DMS53 (cell line): ENCODE measurements at regions not wholly inside any gene's neighbourhood (a gene's known extent, or its start where the extent isn't known, plus 50 kb on each side); places are given as distances from the start of the nearest gene placed in this dataset.
"Not testable (repeated sequence)": the region's sequence is repeated elsewhere in the genome, so short reads cannot be mapped to it uniquely, and the experiment has no call there.

Source experiments
- DNase-seq: peaks from one replicate; lab custom pipeline; 2025; lab: John Stamatoyannopoulos, UW

DNA sequence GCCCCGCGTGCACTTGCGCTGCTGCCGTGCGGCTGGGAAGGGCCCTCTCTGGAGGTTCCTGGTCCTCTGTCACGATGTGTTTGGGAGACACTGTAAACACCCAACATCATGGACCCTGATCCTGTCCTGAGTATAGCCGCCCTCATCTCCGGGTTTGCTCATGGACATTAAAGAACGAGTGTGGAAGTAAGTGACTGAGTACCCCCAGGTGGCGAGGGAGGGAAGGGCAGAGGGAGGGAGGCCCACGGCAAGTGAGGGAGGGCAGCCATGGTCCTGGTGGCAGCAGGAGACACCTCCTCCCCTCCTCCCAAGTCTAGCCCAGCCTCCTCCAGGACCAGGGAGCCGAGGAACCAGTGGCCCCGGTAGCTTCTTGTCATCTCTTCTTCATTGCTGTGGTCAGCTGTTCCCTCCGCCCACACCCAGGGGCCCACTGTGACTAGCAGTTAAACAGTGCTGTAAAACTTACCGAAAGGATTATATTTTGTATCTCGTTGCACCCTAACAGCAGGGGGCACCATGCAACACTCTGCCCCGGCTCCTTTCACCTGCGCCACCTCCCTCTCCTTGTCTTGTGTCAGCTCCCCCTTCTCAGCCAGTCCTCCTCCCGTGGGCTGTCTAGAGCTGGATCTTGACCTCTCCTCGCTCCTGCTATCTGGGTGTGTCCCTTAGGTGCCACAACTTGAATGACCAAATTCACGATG lies 566.5 kb upstream of the B3GAT1 start:
- no peak for DNase-seq

DNA sequence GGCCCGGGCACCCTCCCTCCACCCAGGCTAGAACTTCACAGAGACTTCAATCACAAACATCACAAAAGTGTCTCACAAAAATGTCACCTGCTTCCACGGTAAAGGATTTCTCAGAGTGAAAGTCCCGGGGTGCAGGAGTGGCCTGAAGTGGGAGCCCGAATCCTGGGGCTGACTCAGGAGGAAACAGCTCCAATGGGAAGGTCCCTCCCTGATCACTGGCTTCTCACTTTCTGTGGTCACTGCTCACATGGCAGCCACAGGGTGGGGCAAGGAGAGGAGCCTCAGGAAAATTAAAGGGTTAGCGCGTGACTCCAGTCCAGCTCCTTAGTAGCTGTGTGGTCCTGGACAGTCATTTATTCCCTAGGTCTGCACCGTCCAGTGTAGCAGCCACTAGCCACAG lies 564.5 kb upstream of the B3GAT1 start:
- DNase-seq = no peak

DNA sequence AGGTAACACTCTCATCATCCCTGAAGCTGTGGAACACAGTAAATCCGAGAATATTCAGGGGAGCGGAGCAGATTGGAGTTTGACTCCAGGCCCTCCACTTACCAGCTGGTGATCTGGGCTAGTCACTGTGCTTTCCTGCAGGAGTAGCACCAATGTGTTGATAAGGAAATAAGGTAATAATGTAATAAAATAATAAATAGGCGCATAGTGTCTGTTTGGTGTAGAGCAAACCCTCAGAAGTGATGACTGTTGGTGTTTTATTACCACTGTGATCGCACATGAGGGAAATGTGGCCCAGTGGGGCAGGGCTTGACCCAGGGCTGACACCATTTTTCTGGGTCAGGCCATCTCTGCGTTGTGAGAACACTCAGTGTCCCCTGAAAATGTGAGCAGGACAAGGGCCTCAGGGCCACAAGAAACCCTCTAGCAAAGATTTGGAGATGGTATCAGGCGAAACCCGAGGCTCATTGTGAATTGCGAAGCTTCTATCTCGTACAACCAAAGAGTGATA lies 563.9 kb upstream of the B3GAT1 start:
- no peak for DNase-seq

GRCh38 chr11:134973801-134974200 lies 561.8 kb upstream of the B3GAT1 start:
- DNase-seq = no peak

DNA sequence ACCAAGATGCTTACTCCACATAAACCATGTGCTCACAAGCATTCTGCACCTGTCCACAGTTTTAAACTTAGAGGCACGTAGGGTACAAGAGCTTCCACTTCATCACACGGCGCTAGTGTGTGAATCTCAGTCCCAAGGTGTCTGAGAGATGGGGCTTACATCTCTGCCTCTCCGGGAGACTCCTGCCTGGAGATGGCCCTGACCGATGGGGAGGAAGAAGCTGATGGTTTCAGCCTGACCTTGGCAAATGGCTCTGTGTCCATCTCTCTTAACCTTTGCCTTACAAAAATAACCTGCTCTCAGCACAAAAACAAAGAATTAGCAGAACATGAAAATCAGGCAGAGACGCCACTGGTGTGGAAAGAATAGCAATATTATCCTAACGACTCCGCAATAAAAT lies 559.3 kb upstream of the B3GAT1 start:
- DNase-seq = no peak

GRCh38 chr11:134967746-134968145 lies 555.7 kb upstream of the B3GAT1 start:
- no peak for DNase-seq

GRCh38 chr11:134961386-134961785 lies 549.3 kb upstream of the B3GAT1 start:
- DNase-seq = not testable (repeated sequence)

DNA sequence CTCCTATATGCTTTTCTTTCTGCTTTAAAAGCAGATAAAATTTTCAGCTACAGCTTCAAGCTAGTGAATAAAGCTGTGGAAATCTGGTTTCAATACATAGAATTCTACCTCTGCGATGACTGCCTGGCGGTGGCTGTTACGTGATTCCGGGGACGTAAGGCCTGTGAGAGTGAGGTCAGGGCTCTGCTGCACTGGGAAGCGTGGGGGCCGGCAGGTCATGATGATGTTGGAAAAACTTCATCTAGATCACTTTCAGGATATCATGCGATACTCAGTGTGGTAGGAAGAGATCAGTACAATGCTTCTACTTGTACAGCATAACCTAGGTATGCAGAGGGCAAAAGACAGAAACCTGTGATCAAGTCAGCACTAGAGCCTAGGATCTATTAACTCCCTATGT lies 546.8 kb upstream of the B3GAT1 start:
- no peak for DNase-seq

GRCh38 chr11:134958336-134958640 lies 546.2 kb upstream of the B3GAT1 start:
- no peak for DNase-seq

DNA sequence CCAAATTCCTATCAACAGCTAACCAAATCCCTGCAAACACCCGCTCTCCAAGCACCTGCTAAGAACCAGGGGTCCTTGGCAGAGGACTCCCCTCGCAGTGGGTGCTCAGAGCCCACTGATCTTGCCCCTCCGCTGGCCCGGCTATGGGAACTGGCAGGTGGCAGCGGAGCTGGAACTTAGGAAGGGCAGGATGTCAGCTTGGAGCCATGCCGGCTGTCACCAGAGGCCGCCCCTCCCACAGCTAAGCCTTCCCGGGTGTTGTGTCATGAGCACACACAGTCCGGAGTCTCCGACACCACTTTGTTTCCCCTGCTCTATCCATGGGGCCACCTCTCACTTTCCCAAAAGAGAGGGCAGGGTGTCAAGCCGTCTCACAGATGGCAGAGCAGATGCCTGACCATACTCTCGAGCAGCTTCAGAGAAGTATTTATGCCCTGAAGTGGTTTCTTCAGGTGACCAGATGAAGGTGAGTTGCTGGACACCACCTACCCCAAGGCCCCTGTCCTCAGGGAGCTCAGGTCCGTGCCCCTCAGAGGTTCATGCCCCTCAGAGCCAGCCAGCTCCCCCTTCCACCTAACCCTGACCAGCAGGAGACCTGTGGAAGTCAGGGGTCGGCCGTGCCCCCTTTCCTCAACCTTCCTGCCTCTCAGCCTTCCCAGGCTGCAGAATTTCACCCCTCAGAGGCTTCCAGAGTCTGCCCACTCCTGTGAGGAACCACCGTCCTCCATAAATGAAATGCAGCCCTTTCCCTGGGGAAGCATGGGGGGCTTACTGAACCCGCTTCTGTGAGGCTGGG lies 545.7 kb upstream of the B3GAT1 start:
- DNase-seq = no peak

DNA sequence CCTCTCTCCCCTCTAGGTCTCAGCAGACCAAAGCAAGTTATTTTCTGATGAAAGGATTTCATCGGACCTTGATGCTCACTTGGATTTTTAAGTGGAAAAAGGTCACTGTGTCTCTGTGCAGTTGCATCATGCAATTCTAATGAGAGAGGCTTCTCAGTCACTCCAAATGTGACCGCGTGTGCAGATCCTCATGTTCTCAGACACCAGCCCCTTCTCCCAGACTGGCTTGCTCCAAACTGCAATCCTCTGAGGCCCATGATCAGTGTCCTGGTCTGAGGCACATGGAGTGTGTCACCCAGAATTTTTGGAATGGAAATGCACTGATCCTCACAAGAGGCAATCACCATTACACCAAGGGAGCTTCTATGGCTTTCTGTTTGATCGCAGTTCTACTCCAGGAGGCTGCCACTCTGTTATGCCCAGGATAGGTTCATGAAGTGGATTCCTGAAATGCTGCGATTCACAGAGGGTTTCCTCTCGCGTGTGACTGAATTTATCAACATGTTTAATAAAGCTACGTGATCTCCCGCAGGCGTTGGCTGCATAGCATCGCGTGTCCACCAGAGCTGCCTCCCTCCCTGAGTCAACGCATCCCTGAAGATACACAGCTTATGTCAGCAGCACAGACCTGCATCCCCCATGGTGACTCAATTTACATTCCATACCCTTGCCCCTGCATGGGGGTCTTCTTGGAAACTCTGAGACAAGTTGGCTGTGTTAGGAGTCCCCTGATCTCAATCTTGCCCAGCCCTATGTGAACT lies 544.6 kb upstream of the B3GAT1 start:
- no peak for DNase-seq

DNA sequence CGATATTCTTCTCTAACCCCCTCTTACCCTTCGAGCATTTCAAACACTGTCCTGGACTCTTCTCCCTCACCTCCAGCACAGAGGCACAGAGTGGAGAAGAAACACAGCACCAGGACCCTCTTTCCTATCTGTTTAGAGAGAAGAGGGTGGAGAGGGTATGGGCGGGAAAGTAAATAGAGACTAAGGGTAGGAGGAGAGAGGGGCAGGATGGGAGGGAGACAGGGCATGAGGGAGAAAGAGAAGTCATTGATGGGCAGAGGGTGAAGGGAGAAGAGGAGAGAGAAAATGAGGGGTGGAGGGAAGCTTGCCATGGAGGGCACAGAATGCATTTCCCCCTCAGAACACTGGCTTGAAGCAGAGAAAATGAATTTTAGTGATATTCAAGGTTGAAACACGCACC lies 543.9 kb upstream of the B3GAT1 start:
- not testable (repeated sequence) for DNase-seq

- DNase-seq = no peak
Measured at GRCh38 chr11:134955281-134955680, 543.2 kb upstream of the B3GAT1 start.

- DNase-seq = not testable (repeated sequence)
Measured at GRCh38 chr11:134954456-134954855, 542.4 kb upstream of the B3GAT1 start.

DNA sequence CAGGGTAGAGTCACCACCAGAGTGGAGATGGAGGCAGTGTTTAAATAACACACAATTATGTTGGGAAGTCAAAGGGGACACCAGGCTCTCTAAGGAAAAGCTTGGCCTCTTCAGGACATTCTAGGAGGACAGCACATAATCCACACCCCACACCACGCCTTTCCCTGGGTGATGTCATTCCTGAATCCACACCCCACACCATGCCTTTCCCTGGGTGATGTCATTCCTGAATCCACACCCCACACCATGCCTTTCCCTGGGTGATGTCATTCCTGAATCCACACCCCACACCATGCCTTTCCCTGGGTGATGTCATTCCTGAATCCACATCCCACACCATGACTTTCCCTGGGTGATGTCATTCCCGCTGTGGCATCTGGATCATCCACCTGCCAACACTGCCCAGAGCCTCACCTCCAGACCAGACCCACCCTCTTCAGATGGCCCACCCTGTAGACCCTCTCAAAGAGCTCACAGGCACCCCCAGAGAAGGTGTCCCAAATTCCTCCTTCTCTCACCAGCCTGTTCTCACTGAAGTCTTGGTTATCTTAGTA lies 541.5 kb upstream of the B3GAT1 start:
- peak; percentile 46 for DNase-seq

- DNase-seq = peak; percentile 61
Measured at GRCh38 chr11:134951305-134951700, 539.3 kb upstream of the B3GAT1 start.

DNA sequence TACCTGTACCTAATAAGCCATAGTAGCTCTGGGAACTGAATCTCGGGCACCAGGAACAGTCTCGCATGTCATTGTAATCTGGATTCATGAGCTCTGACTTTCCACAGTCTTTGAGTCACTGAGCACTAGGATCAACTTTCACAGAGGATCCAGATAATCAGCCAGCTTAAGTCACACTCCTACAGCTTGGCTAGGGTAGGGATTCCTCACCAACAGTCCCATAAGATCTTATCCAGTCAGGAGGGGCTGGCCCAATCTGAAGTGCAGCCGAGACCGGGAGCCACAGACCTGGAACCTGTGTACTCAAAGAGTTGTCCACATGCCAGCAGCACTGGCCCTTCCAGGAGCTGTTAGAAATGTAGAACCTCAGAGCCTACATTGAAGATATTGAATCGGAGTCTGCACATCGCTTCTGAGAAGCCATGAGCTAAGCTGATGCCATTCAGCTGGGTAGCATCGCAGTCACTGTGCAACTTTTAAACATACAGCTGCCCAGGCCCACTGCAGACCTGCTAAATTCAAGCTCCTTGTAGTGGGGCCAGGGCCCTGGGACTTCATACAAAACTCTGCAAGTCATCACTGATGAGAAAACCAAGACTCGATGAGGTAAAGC lies 538.8 kb upstream of the B3GAT1 start:
- DNase-seq = peak; percentile 59

DNA sequence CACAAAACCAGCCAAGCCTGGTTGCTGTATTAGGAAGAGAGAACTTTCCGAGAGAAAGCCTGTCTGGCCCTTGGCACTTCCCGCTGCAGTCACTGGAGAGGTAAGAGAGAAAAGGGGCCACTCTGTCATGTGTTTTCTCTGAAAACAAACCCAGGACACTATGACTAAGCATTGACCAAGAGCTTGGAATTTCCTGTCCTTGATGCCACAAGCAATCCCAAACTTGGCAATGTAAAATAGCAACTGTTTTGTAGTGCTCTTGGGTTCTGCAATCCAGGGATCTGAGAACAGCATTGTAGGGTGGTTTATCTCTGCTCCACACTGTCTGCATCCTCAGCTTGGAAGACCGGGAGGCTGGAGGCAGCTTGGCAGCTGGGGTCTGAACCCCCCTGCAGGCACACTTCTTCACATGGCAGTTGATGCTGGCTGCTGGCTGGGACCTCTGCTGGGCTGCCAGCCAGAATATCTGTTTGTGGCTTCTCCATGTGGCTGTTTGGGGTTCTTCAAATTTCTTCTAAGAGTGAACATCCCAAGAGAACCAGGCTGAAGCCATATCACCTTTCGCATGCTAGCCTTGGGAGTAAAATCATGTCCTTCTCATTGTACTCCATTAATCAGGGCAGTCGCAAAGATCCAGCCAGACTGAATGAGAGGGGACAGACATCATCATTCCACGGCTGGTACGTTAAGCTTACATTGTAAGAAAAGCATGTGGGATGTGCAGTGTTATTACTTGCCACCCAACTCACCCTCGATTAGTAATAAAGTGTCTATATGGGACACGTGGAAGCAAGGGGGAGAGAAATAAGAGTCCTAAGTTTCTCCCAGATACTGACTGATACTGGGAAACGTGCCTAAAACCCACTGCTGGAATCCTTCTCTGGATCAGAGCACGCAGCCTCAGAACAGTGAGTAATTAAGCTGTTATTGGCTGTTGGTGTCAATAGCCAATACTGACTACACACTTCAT lies 537.4 kb upstream of the B3GAT1 start:
- peak; percentile 86 for DNase-seq

- no peak for DNase-seq
Measured at GRCh38 chr11:134947556-134947955, 535.5 kb upstream of the B3GAT1 start.

DNA sequence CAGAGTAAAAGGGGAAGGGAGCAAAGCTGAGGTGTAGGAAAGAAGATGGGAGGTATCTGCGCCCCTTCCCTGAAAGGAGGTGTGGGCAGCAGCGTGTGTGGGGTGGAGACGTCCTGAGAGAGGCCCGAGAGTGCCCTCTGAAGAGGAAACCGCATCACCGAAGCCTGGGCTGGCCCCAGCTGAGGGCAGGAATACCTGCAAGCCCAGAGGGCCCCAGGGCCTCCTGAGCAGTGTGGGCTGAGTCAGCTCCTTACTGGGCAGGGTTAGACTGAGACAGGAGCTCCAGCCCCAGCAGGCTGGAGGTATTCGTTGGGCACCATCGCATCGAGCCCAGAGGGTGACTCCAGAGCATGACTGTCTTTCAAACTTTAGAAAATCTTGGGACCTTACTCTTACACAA lies 534.0 kb upstream of the B3GAT1 start:
- peak; percentile 70 for DNase-seq

- peak; percentile 72 for DNase-seq
Measured at GRCh38 chr11:134944986-134945385, 532.9 kb upstream of the B3GAT1 start.
